ENCODE measurements at regions not wholly inside any gene's neighbourhood (a gene's known extent, or its start where the extent isn't known, plus 50 kb on each side); places are given as distances from the start of the nearest gene placed in this dataset.

DNA sequence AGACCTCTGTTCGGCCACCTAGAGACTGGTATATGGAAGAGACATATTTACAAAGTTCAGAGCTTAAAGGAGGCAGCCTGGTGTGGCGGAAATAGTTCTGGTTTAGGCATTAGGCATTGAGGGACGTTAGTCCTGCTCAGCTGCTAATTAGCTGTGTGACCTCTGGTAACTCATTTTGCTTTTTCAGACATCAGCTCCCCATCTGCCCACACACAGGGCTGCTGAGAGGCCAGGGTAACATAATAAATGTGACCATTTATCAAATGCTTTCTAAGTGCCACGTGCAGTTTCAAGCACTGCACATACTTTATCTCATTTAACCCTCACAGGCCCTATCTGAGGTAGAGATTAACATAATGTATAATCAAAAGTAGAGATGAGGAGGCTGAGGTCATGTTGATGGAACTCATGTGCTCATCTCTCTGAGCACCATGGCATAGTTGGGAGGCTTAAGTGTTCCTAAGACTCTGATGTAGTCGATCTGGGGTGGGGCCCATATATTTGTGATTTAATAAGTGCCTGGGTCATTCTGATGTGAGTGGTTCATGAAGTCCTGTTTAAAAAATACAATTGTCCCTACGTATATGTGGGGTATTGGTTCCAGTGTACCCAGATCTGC is 267.2 kb upstream of the PLXNA2 start:
- no peak overlapping the region for H3K27ac ChIP-seq (ENCODE audit: low read length)
- H3K27me3 ChIP-seq (ENCODE audit: control insufficient read depth, insufficient read depth, low read length), result no peaks in the 10 kb centered on the region
- ChIA-PET POLR2A (no interaction called here), CTCF (no interaction called here)
- no TSS peak for BruUV-seq (replicated peaks)
- no peak overlapping the region for H3K4me3 ChIP-seq (ENCODE audit: low read depth in 2 of 2, low read length in 2 of 2)
- intact Hi-C loops (cut with micrococcal nuclease; ENCODE audit: unreplicated experiment) (no loop called here), in situ Hi-C loops (cut with HindIII; ENCODE audit: low pct_unique_long_range_greater_than_20kb, low sequenced_read_pairs) (no loop called here)
- TF ChIP-seq SIN3A (IDR thresholded peaks at IDR 0.05; ENCODE audit: borderline replicate concordance, insufficient read depth, low read depth, low read length) (no peak), POLR2AphosphoS5 (IDR thresholded peaks at IDR 0.05; ENCODE audit: low read depth, low read length) (no peak), TCF7L2 (IDR thresholded peaks at IDR 0.05; ENCODE audit: low read depth, low read length) (no peak)
- TF ChIP-seq, protein P1, sequence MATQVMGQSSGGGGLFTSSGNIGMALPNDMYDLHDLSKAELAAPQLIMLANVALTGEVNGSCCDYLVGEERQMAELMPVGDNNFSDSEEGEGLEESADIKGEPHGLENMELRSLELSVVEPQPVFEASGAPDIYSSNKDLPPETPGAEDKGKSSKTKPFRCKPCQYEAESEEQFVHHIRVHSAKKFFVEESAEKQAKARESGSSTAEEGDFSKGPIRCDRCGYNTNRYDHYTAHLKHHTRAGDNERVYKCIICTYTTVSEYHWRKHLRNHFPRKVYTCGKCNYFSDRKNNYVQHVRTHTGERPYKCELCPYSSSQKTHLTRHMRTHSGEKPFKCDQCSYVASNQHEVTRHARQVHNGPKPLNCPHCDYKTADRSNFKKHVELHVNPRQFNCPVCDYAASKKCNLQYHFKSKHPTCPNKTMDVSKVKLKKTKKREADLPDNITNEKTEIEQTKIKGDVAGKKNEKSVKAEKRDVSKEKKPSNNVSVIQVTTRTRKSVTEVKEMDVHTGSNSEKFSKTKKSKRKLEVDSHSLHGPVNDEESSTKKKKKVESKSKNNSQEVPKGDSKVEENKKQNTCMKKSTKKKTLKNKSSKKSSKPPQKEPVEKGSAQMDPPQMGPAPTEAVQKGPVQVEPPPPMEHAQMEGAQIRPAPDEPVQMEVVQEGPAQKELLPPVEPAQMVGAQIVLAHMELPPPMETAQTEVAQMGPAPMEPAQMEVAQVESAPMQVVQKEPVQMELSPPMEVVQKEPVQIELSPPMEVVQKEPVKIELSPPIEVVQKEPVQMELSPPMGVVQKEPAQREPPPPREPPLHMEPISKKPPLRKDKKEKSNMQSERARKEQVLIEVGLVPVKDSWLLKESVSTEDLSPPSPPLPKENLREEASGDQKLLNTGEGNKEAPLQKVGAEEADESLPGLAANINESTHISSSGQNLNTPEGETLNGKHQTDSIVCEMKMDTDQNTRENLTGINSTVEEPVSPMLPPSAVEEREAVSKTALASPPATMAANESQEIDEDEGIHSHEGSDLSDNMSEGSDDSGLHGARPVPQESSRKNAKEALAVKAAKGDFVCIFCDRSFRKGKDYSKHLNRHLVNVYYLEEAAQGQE (IDR thresholded peaks at IDR 0.05; ENCODE audit: insufficient read depth in 1 of 2, low read depth in 2 of 2, low read length in 1 of 2), result no peak
- TF ChIP-seq, protein P2, sequence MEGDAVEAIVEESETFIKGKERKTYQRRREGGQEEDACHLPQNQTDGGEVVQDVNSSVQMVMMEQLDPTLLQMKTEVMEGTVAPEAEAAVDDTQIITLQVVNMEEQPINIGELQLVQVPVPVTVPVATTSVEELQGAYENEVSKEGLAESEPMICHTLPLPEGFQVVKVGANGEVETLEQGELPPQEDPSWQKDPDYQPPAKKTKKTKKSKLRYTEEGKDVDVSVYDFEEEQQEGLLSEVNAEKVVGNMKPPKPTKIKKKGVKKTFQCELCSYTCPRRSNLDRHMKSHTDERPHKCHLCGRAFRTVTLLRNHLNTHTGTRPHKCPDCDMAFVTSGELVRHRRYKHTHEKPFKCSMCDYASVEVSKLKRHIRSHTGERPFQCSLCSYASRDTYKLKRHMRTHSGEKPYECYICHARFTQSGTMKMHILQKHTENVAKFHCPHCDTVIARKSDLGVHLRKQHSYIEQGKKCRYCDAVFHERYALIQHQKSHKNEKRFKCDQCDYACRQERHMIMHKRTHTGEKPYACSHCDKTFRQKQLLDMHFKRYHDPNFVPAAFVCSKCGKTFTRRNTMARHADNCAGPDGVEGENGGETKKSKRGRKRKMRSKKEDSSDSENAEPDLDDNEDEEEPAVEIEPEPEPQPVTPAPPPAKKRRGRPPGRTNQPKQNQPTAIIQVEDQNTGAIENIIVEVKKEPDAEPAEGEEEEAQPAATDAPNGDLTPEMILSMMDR (IDR thresholded peaks at IDR 0.05), result no peak
- H3K4me1 ChIP-seq (ENCODE audit: control insufficient read depth, insufficient read depth, low read length), result no peaks in the 10 kb centered on the region
- no peaks in the 10 kb centered on the region for H3K9me3 ChIP-seq (ENCODE audit: control insufficient read depth, insufficient read depth, low read depth, low read length)
- no peak for ATAC-seq
- DNase-seq (ENCODE audit: low read depth, low spot score), result no peak
- H3K36me3 ChIP-seq (ENCODE audit: control insufficient read depth, insufficient read depth, low read length), result no peaks in the 10 kb centered on the region

DNA sequence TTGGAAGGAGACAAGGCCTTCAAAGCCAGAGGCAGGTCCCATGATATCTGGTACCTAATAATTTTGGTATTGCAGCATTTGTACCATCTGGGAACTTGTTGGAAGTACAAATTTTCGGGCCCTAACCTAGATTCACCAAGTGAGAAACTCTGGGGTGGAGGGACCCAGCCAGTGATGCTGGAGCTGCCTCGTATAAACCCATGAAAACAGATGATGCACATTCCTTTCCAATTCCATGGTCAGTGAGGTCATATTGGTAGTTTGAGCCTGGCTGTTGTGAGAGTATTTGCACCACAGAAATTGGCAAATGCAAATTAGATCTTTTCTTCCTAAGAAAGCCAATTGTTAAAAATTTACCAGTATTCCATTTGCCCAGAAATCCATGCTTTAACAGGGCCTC is 269.6 kb upstream of the PLXNA2 start:
- CTCF ChIA-PET, result no interaction called here
- H3K27me3 ChIP-seq (ENCODE audit: control insufficient read depth, insufficient read depth, low read length), result no peaks in the 10 kb centered on the region
- H3K4me3 ChIP-seq (ENCODE audit: low read depth in 2 of 2, low read length in 2 of 2), result no peak overlapping the region
- no peaks in the 10 kb centered on the region for H3K4me1 ChIP-seq (ENCODE audit: control insufficient read depth, insufficient read depth, low read length)
- no peak for DNase-seq (ENCODE audit: low read depth, low spot score)
- no peak overlapping the region for H3K27ac ChIP-seq (ENCODE audit: low read length)
- intact Hi-C loops (cut with micrococcal nuclease; ENCODE audit: unreplicated experiment), result no loop called here
- TF ChIP-seq SIN3A (IDR thresholded peaks at IDR 0.05; ENCODE audit: borderline replicate concordance, insufficient read depth, low read depth, low read length) (no peak), TCF7L2 (IDR thresholded peaks at IDR 0.05; ENCODE audit: low read depth, low read length) (no peak), POLR2AphosphoS5 (IDR thresholded peaks at IDR 0.05; ENCODE audit: low read depth, low read length) (no peak)
- TF ChIP-seq, protein P1 (IDR thresholded peaks at IDR 0.05; ENCODE audit: insufficient read depth in 1 of 2, low read depth in 2 of 2, low read length in 1 of 2), result no peak
- TF ChIP-seq, protein P2 (IDR thresholded peaks at IDR 0.05), result no peak
- POLR2A ChIA-PET, result no interaction called here
- ATAC-seq, result no peak
- BruUV-seq (replicated peaks), result no TSS peak
- no peaks in the 10 kb centered on the region for H3K36me3 ChIP-seq (ENCODE audit: control insufficient read depth, insufficient read depth, low read length)
- in situ Hi-C loops (cut with HindIII; ENCODE audit: low pct_unique_long_range_greater_than_20kb, low sequenced_read_pairs), result no loop called here
- H3K9me3 ChIP-seq (ENCODE audit: control insufficient read depth, insufficient read depth, low read depth, low read length), result no peaks in the 10 kb centered on the region
